ENCODE measurements at regions not wholly inside any gene's neighbourhood (a gene's known extent, or its start where the extent isn't known, plus 50 kb on each side); places are given as distances from the start of the nearest gene placed in this dataset.

DNA sequence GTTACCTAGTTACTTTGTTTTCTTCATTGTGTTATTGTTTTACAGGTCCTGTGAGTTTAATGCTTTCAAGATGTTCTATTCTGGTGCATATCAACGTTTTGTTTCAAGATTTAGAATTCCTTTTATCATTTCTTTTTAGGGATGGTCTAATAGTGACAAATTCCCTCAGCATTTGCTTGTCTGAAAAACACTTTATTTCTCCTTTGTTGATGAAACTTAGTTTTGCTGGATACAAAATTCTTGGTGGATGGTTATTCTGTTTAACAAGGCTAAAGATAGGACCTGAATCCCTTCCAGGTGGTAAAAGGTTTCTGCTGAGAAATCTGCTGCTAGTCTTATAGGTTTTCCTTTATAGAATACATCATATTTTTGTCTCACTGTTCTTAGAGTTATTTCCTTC lies 102.3 kb downstream of the RND3 start:
- no peak for DNase-seq
- Mint-ChIP-seq H3K4me1 (no peaks in the 10 kb centered on the region), H3K36me3 (no peaks in the 10 kb centered on the region), H3K27ac (no peak overlapping the region), H3K9me3 (peaks cover 0 to 30% (median 19%) of the 10 kb centered on the region in 7 donors), H3K4me3 (no peak overlapping the region), H3K27me3 (no peaks in the 10 kb centered on the region)
- ATAC-seq (ENCODE audit: low read depth in 2 of 2) = no peak

DNA sequence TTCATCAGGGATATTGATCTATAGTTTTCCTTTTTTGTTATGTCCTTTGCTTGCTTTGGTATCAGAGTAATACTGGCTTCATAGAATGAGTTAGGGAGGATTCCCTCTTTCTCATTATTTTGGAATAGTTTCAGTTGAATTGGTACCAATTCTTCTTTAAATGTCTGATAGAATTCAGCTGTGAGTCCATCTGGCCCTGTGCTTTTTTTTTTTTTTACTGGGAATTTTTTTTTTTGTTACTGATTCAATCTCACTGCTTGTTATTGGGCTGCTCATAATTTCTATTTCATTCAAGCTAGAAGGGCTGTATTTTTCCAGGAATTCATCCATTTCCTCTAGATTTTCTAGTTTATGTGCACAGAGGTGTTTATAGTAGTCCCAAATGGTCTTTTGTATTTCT lies 103.9 kb downstream of the RND3 start:
- no peak for ATAC-seq (ENCODE audit: low read depth in 2 of 2)
- Mint-ChIP-seq H3K9me3 (peaks cover 0 to 30% (median 19%) of the 10 kb centered on the region in 7 donors), H3K36me3 (no peaks in the 10 kb centered on the region), H3K27ac (no peak overlapping the region), H3K4me1 (no peaks in the 10 kb centered on the region), H3K4me3 (no peak overlapping the region), H3K27me3 (no peaks in the 10 kb centered on the region)
- no peak for DNase-seq

DNA sequence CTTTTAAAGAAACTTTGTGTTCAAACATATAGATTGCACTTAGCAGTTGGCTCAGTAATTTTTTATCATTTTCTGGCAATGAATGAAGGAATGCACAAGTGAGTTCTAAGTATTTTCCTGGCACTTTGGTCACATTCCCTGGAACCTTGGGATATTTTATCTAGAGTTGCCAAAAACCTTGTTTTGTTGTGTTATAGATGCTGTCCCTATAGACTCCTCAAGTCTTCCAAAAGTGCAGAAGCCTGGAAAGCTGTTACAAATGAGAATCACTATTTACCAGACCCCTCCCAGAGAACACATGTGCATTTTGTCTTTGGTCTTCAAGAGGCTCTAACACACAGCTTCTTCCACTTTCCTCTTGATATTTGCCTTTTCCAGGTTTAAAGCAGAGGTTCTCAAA lies 108.3 kb downstream of the RND3 start:
- H3K27me3 Mint-ChIP-seq = no peaks in the 10 kb centered on the region
- no peak overlapping the region for H3K27ac Mint-ChIP-seq
- H3K4me3 Mint-ChIP-seq = no peak overlapping the region
- H3K9me3 Mint-ChIP-seq = peaks cover 0 to 22% (median 7%) of the 10 kb centered on the region in 7 donors
- ATAC-seq (ENCODE audit: low read depth in 2 of 2) (no peak), DNase-seq (no peak)
- no peaks in the 10 kb centered on the region for H3K4me1 Mint-ChIP-seq
- no peaks in the 10 kb centered on the region for H3K36me3 Mint-ChIP-seq

DNA sequence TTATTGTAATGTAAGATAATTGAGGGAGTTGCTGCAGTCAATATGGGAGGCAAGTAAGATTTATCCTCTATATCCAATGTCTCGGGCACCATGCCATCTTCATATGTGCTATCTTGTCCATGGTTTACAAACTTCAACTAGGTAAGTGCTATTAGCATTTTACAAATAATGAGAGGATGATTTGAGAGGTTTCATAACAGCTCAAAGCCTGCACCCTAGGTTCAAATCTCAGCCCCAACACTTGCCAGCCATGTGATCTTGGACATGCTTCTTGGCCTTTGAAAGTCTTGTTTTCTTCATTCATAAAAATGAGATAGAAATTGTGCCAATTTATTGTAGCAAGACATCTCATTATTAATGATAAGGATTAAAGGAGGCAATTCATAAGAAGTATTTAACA lies 108.8 kb downstream of the RND3 start:
- H3K4me1 Mint-ChIP-seq = no peaks in the 10 kb centered on the region
- ATAC-seq (ENCODE audit: low read depth in 2 of 2) = no peak
- no peak for DNase-seq
- no peak overlapping the region for H3K27ac Mint-ChIP-seq
- H3K27me3 Mint-ChIP-seq = no peaks in the 10 kb centered on the region
- H3K4me3 Mint-ChIP-seq = no peak overlapping the region
- no peaks in the 10 kb centered on the region for H3K36me3 Mint-ChIP-seq
- H3K9me3 Mint-ChIP-seq = peaks cover 0 to 22% (median 7%) of the 10 kb centered on the region in 7 donors

DNA sequence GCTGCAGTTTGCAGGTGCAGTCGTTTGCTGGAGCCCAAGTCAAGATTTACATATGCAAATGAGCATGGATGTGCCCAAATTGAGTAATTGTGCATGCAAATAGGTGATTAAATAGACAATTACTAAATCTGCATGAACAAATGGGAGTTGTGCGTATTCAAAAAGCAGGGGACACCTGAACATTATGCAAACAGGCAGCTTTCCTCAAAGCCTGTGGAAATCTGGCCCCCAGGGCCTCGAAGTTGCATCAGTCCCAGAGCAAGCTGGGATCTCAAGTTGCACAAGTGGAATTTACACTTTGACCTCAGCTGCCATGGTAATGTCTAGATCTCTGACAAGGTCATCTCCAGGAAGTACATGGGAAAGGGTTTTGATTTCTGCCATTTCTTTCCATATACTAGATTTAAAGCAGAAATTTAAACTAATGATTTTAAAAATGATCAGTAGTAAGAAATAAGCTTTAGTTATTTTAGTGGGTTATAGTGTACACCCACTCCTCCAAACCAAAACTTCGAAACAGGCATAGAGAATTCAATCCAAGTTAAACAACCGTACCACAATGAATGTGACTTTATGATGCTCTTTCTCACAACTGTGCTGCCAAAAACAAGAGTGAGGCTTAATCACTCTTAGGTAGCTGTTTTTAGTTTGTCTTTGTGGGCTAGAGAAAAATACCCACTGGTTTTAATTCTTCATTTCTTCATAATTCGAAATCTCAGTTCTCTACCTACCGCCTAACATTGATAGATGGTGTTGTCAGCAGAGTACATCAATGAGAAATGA lies 110.7 kb downstream of the RND3 start:
- ATAC-seq (ENCODE audit: low read depth in 2 of 2) = no peak
- Mint-ChIP-seq H3K4me1 (no peaks in the 10 kb centered on the region), H3K9me3 (peaks cover 0 to 10% (median 1%) of the 10 kb centered on the region in 7 donors), H3K36me3 (no peaks in the 10 kb centered on the region), H3K27ac (no peak overlapping the region), H3K27me3 (no peaks in the 10 kb centered on the region), H3K4me3 (no peak overlapping the region)
- no peak for DNase-seq

DNA sequence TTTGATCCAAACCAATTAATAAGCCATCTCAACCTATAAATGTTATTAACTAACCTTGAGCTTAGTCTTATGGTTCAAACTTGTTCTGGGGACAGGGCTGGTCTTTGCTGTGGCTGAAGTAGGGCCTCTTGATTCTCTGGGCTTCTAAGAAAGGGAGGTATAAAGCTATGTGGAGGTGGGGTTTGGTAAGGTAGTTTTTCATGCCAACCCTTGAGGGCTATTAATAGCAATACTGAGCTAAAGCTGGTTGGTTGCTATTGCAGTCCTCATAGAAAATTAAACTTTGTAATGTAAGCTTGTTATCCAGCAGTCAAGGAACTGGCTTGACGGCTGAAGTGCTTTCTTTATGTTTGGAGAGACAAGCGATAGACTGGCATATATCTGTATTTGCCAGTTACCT lies 112.1 kb downstream of the RND3 start:
- DNase-seq = no peak
- ATAC-seq (ENCODE audit: low read depth in 2 of 2) = no peak
- no peaks in the 10 kb centered on the region for H3K4me1 Mint-ChIP-seq
- H3K27me3 Mint-ChIP-seq = no peaks in the 10 kb centered on the region
- no peak overlapping the region for H3K4me3 Mint-ChIP-seq
- H3K27ac Mint-ChIP-seq = no peak overlapping the region
- H3K9me3 Mint-ChIP-seq = peaks cover 0 to 9% (median 0%) of the 10 kb centered on the region in 7 donors
- H3K36me3 Mint-ChIP-seq = no peaks in the 10 kb centered on the region

DNA sequence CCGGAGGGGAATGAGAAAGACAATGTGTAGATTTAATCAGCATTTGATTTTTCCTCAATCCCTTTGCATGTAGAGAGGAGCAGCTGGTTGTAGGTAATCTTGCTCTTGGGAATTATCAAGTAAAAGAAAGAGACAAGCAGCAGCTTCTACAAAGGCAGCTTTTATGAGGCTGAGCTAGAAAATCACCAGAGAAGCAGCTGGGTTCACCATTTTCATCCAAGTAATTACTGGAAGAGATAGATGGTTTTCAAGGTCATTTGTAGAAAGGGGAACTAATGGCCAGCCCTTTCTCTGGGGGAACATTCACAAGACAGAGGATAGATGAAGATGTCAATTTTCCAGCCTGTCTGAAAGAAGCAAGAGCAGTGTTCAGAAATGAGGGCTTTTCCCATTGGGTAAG lies 113.0 kb downstream of the RND3 start:
- H3K36me3 Mint-ChIP-seq = no peaks in the 10 kb centered on the region
- H3K4me1 Mint-ChIP-seq = no peaks in the 10 kb centered on the region
- peaks cover 0 to 9% (median 0%) of the 10 kb centered on the region in 7 donors for H3K9me3 Mint-ChIP-seq
- no peak overlapping the region for H3K4me3 Mint-ChIP-seq
- no peak for ATAC-seq (ENCODE audit: low read depth in 2 of 2)
- H3K27ac Mint-ChIP-seq = no peak overlapping the region
- H3K27me3 Mint-ChIP-seq = no peaks in the 10 kb centered on the region
- DNase-seq = no peak

DNA sequence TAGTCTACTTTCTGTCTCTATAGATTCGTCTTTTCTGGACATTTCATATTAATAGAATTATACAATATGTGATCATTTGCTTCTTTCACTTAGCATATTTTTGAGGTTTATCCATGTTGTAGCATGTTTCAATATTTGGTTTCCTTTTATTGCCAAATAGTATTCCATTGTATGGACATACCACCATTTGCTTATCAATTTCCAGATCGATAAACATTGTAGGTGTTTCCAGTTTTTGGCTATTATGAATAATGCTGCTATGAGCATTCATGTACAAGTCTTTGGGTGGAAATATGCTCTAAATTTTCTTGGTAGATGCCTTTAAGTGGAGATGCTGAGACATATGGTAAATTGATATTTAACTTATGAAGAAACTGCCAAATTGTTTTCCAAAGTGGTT lies 114.1 kb downstream of the RND3 start:
- no peaks in the 10 kb centered on the region for H3K27me3 Mint-ChIP-seq

DNA sequence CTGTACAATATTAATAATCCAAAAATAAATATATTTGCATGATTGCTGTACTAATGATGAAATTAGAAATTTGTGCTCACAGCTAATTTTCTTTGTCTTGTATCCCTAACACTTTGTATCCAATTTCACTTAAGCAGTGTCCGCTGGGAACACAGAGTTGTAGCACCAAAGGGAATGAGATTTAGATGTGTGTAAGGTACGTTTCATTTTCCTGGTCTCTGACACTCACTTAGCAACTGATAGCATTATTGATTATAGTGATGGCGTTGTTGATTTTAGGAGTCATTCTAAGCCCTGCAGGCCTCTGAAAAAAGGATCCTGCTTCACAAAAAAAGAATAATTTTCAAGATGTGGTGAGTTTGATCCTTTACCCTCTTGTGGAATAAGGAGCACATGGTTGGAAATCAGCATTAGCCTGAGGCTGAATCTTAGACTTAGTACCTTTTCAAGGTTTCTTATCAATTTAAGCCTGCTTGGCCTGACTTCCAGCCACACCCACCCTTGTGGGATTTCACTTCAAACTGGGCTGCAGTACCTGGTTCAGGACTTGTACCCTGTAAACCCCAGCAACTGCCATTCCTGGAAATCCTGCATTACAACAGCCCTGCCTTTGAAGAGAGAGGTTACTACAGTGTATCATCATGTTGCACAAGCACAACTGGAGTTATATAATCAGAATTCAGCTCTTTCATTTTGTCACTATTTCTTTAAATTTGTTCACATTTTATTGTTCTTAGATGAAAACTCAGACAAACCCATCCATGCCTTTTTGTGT lies 116.2 kb downstream of the RND3 start:
- no peak overlapping the region for H3K4me3 Mint-ChIP-seq
- H3K9me3 Mint-ChIP-seq = peaks cover 0 to 6% (median 0%) of the 10 kb centered on the region in 7 donors
- no peak overlapping the region for H3K27ac Mint-ChIP-seq
- H3K36me3 Mint-ChIP-seq = no peaks in the 10 kb centered on the region
- no peaks in the 10 kb centered on the region for H3K4me1 Mint-ChIP-seq
- ATAC-seq (ENCODE audit: low read depth in 2 of 2) (no peak), DNase-seq (no peak)
- H3K27me3 Mint-ChIP-seq = no peaks in the 10 kb centered on the region

More for the DNA sequence above, 114.1 kb downstream of the RND3 start:
- Mint-ChIP-seq H3K9me3 (peaks cover 0 to 9% (median 0%) of the 10 kb centered on the region in 7 donors), H3K4me3 (no peak overlapping the region), H3K4me1 (no peaks in the 10 kb centered on the region), H3K36me3 (no peaks in the 10 kb centered on the region), H3K27ac (no peak overlapping the region)
- DNase-seq = no peak
- ATAC-seq (ENCODE audit: low read depth in 2 of 2) = no peak

DNA sequence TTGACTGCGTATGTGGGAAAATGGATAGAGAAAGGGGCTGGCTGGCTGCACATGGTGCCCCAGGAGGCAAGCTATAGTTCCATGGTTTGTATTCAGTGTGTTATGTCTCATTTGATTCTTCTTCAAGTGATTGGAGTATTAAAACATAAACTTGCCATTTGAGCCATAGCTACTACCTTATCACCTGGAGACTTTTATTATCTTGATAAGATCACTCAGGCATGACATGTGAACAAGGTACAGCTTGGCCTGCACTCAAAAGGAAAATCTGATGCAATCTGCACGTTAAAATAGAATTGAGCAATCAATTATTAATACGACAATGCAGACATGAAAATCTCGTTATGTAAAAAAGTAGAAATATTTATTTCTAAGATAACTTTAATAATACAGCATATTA lies 116.9 kb downstream of the RND3 start:
- H3K36me3 Mint-ChIP-seq = no peaks in the 10 kb centered on the region
- no peak overlapping the region for H3K4me3 Mint-ChIP-seq
- no peak for DNase-seq
- ATAC-seq (ENCODE audit: low read depth in 2 of 2) = no peak
- no peaks in the 10 kb centered on the region for H3K4me1 Mint-ChIP-seq
- no peak overlapping the region for H3K27ac Mint-ChIP-seq
- H3K27me3 Mint-ChIP-seq = no peaks in the 10 kb centered on the region
- H3K9me3 Mint-ChIP-seq = peaks cover 0 to 6% (median 0%) of the 10 kb centered on the region in 7 donors

DNA sequence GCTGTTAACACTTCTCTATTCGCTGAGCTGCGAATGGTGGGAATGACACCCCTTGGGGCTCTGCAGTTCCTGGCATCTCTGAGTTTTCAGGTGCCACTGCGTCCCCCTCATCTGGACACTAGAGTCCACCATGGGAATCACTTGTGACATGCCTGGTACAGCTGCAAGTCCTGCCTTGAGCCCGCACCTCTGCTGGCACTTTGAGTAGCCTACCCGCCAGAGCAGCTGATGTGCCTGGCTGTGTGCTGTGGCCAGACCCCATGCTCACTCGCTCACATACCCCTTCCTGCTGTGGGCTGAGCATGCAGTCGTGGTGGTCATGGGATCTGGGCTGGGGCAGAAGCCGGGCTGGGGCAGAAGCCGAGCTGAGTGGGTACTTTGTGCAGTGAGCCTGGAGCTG lies 117.6 kb downstream of the RND3 start:
- no peak overlapping the region for H3K27ac Mint-ChIP-seq
- H3K9me3 Mint-ChIP-seq = peaks cover 0 to 6% (median 0%) of the 10 kb centered on the region in 7 donors
- H3K36me3 Mint-ChIP-seq = no peaks in the 10 kb centered on the region
- ATAC-seq (ENCODE audit: low read depth in 2 of 2) = no peak
- DNase-seq = no peak
- no peaks in the 10 kb centered on the region for H3K4me1 Mint-ChIP-seq
- H3K4me3 Mint-ChIP-seq = no peak overlapping the region
- H3K27me3 Mint-ChIP-seq = no peaks in the 10 kb centered on the region

DNA sequence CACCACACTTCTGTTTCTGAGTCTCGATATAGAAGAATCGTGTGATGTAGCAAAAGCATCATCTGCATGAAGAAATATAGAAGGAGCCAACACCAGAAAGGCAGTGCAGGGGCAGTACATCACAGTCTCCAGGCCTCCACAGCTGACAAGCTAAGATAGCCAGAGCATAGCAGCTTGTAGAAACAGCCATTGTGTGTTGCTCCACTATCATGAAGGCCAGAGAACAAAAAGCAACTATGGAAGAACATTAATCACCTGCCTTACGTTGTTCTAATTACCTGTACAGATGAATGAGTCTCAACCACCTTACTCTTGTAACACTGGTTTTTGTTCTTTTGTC lies 129.0 kb downstream of the RND3 start:
- no peaks in the 10 kb centered on the region for H3K36me3 Mint-ChIP-seq
- H3K4me1 Mint-ChIP-seq = no peaks in the 10 kb centered on the region
- ATAC-seq (ENCODE audit: low read depth in 2 of 2) = no peak
- no peak overlapping the region for H3K27ac Mint-ChIP-seq
- no peaks in the 10 kb centered on the region for H3K27me3 Mint-ChIP-seq
- peaks cover 3 to 10% (median 6%) of the 10 kb centered on the region in 7 donors for H3K9me3 Mint-ChIP-seq
- no peak for DNase-seq
- no peak overlapping the region for H3K4me3 Mint-ChIP-seq

DNA sequence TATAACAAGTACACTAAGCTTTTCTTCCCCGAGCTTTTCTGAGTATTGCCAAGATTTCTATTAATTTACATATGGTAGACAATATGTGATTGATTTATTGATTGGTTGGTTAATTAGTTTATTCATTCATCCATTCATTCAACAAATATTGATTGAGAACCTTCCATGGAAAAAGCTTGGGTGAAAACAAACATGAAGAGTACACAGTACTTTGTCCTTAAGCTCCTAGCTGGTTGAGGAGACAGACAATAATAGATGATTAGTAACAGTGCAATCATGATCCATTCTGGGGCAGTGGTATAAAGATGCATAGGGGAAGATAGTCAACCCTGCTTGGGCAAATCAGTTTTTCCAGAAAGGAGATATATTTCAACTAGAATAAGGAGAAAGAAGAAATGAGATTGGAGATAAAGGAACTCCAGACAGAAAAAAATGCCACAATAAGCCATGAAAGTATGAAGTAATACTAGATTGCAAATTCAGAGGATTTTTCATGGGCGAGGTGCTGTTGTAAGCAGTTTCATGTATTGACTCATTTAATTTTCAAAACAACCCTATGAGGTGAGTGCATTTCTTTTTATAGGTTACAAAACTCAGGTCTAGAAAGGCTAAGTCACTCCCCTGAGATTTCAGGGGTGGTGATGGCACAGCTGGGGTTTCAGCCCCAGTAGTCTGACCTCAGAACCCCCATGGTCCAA lies 129.5 kb downstream of the RND3 start:
- Mint-ChIP-seq H3K9me3 (peaks cover 3 to 10% (median 6%) of the 10 kb centered on the region in 7 donors), H3K27ac (no peak overlapping the region)
- ATAC-seq (ENCODE audit: low read depth in 2 of 2) = no peak

DNA sequence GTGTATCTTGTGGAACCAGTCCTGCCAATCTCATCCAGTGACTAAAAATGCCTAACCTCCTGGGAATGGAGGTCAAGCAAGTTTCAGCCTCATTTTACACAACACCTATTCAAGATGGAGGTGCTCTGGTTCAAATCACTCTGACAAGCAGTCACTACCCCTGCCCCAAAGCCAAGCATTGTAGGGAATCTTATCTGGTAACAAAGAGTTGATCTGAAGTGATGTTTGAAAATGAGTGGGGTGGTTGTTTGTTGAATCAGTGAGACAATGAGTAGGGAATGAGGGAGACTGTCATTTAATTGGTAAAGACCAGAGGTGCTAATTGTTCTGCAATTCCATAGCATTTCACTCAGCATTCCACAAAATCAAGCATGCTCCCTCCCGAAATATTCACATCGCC lies 132.0 kb downstream of the RND3 start:
- Mint-ChIP-seq H3K27me3 (no peaks in the 10 kb centered on the region), H3K36me3 (no peaks in the 10 kb centered on the region), H3K9me3 (peaks cover 3 to 9% (median 6%) of the 10 kb centered on the region in 7 donors), H3K4me1 (no peaks in the 10 kb centered on the region), H3K4me3 (no peak overlapping the region), H3K27ac (no peak overlapping the region)
- no peak for DNase-seq
- ATAC-seq (ENCODE audit: low read depth in 2 of 2) = no peak

More for the DNA sequence above, 129.5 kb downstream of the RND3 start:
- Mint-ChIP-seq H3K4me3 (no peak overlapping the region), H3K27me3 (no peaks in the 10 kb centered on the region), H3K36me3 (no peaks in the 10 kb centered on the region), H3K4me1 (no peaks in the 10 kb centered on the region)
- no peak for DNase-seq
